Lower leg skin (tissue), 3 donors: ENCODE measurements at regions not wholly inside any gene's neighbourhood (a gene's known extent, or its start where the extent isn't known, plus 50 kb on each side); places are given as distances from the start of the nearest gene placed in this dataset.

Source experiments
- CTCF ChIP-seq, 3 donors: fragments of 450-650 bp; IDR thresholded peaks; one replicate each; pipeline ENCODE4 v1.5.1; 2016; ENCODE audit warnings: antibody characterized with exemption in 3 of 3, mild to moderate bottlenecking in 3 of 3, moderate library complexity in 2 of 3
- POLR2A ChIP-seq, 2 donors: fragments of 450-650 bp; IDR thresholded peaks; one replicate each; pipeline ENCODE4 v1.6.1; 2016 to 2017; ENCODE audit warnings: antibody characterized with exemption in 2 of 2, mild to moderate bottlenecking in 1 of 2, moderate library complexity in 1 of 2

- TF ChIP-seq CTCF (IDR thresholded peaks at IDR 0.05), result no peak
- TF ChIP-seq POLR2A (IDR thresholded peaks at IDR 0.05), result no peak
Measured at GRCh38 chr14:98754343-98755020, 517.5 kb downstream of the BCL11B start.
